ENCODE measurements at regions not wholly inside any gene's neighbourhood (a gene's known extent, or its start where the extent isn't known, plus 50 kb on each side); places are given as distances from the start of the nearest gene placed in this dataset.
A peak's percentile ranks its signal among the peaks of the same experiment; 100 is the strongest.

GRCh38 chr9:89996773-89997172 lies 392.0 kb downstream of the GADD45G start:
- Mint-ChIP-seq H3K27me3 (no peaks in the 10 kb centered on the region), H3K4me1 (peaks cover 22 to 31% (median 27%) of the 10 kb centered on the region in 3 donors), H3K9me3 (no peaks in the 10 kb centered on the region), H3K4me3 (no peak overlapping the region), H3K36me3 (no peaks in the 10 kb centered on the region), H3K27ac (peak overlapping the region in 1 of 6 donors; percentile 62)
- no peak for ATAC-seq (ENCODE audit: low read depth in 2 of 2)
- DNase-seq, result no peak

- peak overlapping the region in 5 of 8 donors; percentile 17 to 91 (median 73) for H3K4me3 Mint-ChIP-seq
Measured at GRCh38 chr9:89998633-89999032, 393.8 kb downstream of the GADD45G start.

GRCh38 chr9:89999176-89999533 lies 394.3 kb downstream of the GADD45G start:
- H3K36me3 Mint-ChIP-seq, result no peaks in the 10 kb centered on the region
- peaks cover 22 to 31% (median 27%) of the 10 kb centered on the region in 3 donors for H3K4me1 Mint-ChIP-seq
- DNase-seq, result no peak
- H3K9me3 Mint-ChIP-seq, result no peaks in the 10 kb centered on the region
- peak overlapping the region; percentile 81 to 92 (median 90) for H3K4me3 Mint-ChIP-seq
- H3K27ac Mint-ChIP-seq, result peak overlapping the region; percentile 64 to 95 (median 90)
- H3K27me3 Mint-ChIP-seq, result no peaks in the 10 kb centered on the region
- no peak for ATAC-seq (ENCODE audit: low read depth in 2 of 2)

More at GRCh38 chr9:89998633-89999032, 393.8 kb downstream of the GADD45G start:
- Mint-ChIP-seq H3K27me3 (no peaks in the 10 kb centered on the region), H3K27ac (peak overlapping the region in 5 of 6 donors; percentile 78 to 95 (median 94)), H3K4me1 (peaks cover 22 to 31% (median 27%) of the 10 kb centered on the region in 3 donors), H3K36me3 (no peaks in the 10 kb centered on the region), H3K9me3 (no peaks in the 10 kb centered on the region)
- ATAC-seq (ENCODE audit: low read depth in 2 of 2), result no peak
- no peak for DNase-seq

- Mint-ChIP-seq H3K9me3 (no peaks in the 10 kb centered on the region), H3K4me1 (peaks cover 22 to 31% (median 27%) of the 10 kb centered on the region in 3 donors), H3K4me3 (peak overlapping the region; percentile 81 to 92 (median 90)), H3K36me3 (no peaks in the 10 kb centered on the region), H3K27ac (peak overlapping the region; percentile 64 to 95 (median 90)), H3K27me3 (no peaks in the 10 kb centered on the region)
- ATAC-seq (ENCODE audit: low read depth in 2 of 2) (peak; percentile 97 to 98), DNase-seq (peak; percentile 65)
Measured at GRCh38 chr9:89999534-90000370, 394.9 kb downstream of the GADD45G start.

- peaks cover 0 to 5% (median 0%) of the 10 kb centered on the region in 7 donors for H3K9me3 Mint-ChIP-seq
- no peaks in the 10 kb centered on the region for H3K27me3 Mint-ChIP-seq
- peak overlapping the region in 3 of 6 donors; percentile 19 to 64 (median 37) for H3K27ac Mint-ChIP-seq
- DNase-seq (no peak), ATAC-seq (ENCODE audit: low read depth in 2 of 2) (no peak)
- H3K36me3 Mint-ChIP-seq, result no peaks in the 10 kb centered on the region
- H3K4me1 Mint-ChIP-seq, result peaks cover 22 to 31% (median 27%) of the 10 kb centered on the region in 3 donors
- H3K4me3 Mint-ChIP-seq, result peak overlapping the region in 5 of 8 donors; percentile 11 to 92 (median 84)
Measured at GRCh38 chr9:90000925-90001324, 396.1 kb downstream of the GADD45G start.

- Mint-ChIP-seq H3K4me3 (no peak overlapping the region), H3K4me1 (peaks cover 24 to 34% (median 30%) of the 10 kb centered on the region in 3 donors), H3K27me3 (no peaks in the 10 kb centered on the region), H3K27ac (peak overlapping the region in 1 of 6 donors; percentile 24), H3K9me3 (peaks cover 0 to 5% (median 0%) of the 10 kb centered on the region in 7 donors), H3K36me3 (no peaks in the 10 kb centered on the region)
- ATAC-seq (ENCODE audit: low read depth in 2 of 2) (no peak), DNase-seq (no peak)
Measured at GRCh38 chr9:90001747-90002146, 396.9 kb downstream of the GADD45G start.

GRCh38 chr9:90002397-90003271 lies 397.8 kb downstream of the GADD45G start:
- Mint-ChIP-seq H3K27me3 (no peaks in the 10 kb centered on the region), H3K4me3 (peak overlapping the region in 1 of 8 donors; percentile 35), H3K27ac (peak overlapping the region in 1 of 6 donors; percentile 67), H3K4me1 (peaks cover 31 to 43% (median 39%) of the 10 kb centered on the region in 3 donors), H3K9me3 (peaks cover 0 to 5% (median 0%) of the 10 kb centered on the region in 7 donors), H3K36me3 (no peaks in the 10 kb centered on the region)
- DNase-seq (no peak), ATAC-seq (ENCODE audit: low read depth in 2 of 2) (no peak)

GRCh38 chr9:90005388-90005787 lies 400.6 kb downstream of the GADD45G start:
- H3K4me1 Mint-ChIP-seq, result peaks cover 38 to 50% (median 44%) of the 10 kb centered on the region in 3 donors
- H3K9me3 Mint-ChIP-seq, result peaks cover 0 to 5% (median 0%) of the 10 kb centered on the region in 7 donors
- DNase-seq (no peak), ATAC-seq (ENCODE audit: low read depth in 2 of 2) (no peak)
- no peak overlapping the region for H3K4me3 Mint-ChIP-seq
- no peaks in the 10 kb centered on the region for H3K27me3 Mint-ChIP-seq
- no peaks in the 10 kb centered on the region for H3K36me3 Mint-ChIP-seq
- H3K27ac Mint-ChIP-seq, result peak overlapping the region in 1 of 6 donors; percentile 9

- H3K27me3 Mint-ChIP-seq, result no peaks in the 10 kb centered on the region
- H3K36me3 Mint-ChIP-seq, result no peaks in the 10 kb centered on the region
- ATAC-seq (ENCODE audit: low read depth in 2 of 2) (no peak), DNase-seq (no peak)
- peaks cover 0 to 5% (median 0%) of the 10 kb centered on the region in 7 donors for H3K9me3 Mint-ChIP-seq
- peak overlapping the region in 5 of 6 donors; percentile 23 to 95 (median 35) for H3K27ac Mint-ChIP-seq
- peaks cover 34 to 45% (median 40%) of the 10 kb centered on the region in 3 donors for H3K4me1 Mint-ChIP-seq
- peak overlapping the region in 3 of 8 donors; percentile 9 to 78 (median 33) for H3K4me3 Mint-ChIP-seq
Measured at GRCh38 chr9:90007516-90008440, 403.0 kb downstream of the GADD45G start.

GRCh38 chr9:90009447-90009846 lies 404.6 kb downstream of the GADD45G start:
- Mint-ChIP-seq H3K9me3 (peaks cover 0 to 5% (median 0%) of the 10 kb centered on the region in 7 donors), H3K4me3 (peak overlapping the region; percentile 12 to 84 (median 64)), H3K27me3 (no peaks in the 10 kb centered on the region), H3K36me3 (no peaks in the 10 kb centered on the region), H3K4me1 (peaks cover 34 to 47% (median 40%) of the 10 kb centered on the region in 3 donors), H3K27ac (peak overlapping the region in 3 of 6 donors; percentile 51 to 83 (median 64))
- peak; percentile 71 for DNase-seq
- ATAC-seq (ENCODE audit: low read depth in 2 of 2), result peak; percentile 97 to 98

GRCh38 chr9:90010793-90011192 lies 406.0 kb downstream of the GADD45G start:
- no peaks in the 10 kb centered on the region for H3K36me3 Mint-ChIP-seq
- H3K4me1 Mint-ChIP-seq, result peaks cover 36 to 47% (median 40%) of the 10 kb centered on the region in 3 donors
- DNase-seq (no peak), ATAC-seq (ENCODE audit: low read depth in 2 of 2) (no peak)
- H3K27me3 Mint-ChIP-seq, result no peaks in the 10 kb centered on the region
- H3K27ac Mint-ChIP-seq, result peak overlapping the region in 1 of 6 donors; percentile 21
- H3K9me3 Mint-ChIP-seq, result no peaks in the 10 kb centered on the region
- H3K4me3 Mint-ChIP-seq, result peak overlapping the region in 1 of 8 donors; percentile 29

- Mint-ChIP-seq H3K36me3 (no peaks in the 10 kb centered on the region), H3K27ac (peak overlapping the region in 1 of 6 donors; percentile 64), H3K9me3 (no peaks in the 10 kb centered on the region), H3K4me3 (no peak overlapping the region), H3K27me3 (no peaks in the 10 kb centered on the region), H3K4me1 (peaks cover 29 to 35% (median 33%) of the 10 kb centered on the region in 3 donors)
- DNase-seq, result no peak
- no peak for ATAC-seq (ENCODE audit: low read depth in 2 of 2)
Measured at GRCh38 chr9:90012949-90013348, 408.1 kb downstream of the GADD45G start.
